ENCODE measurements at regions not wholly inside any gene's neighbourhood (a gene's known extent, or its start where the extent isn't known, plus 50 kb on each side); places are given as distances from the start of the nearest gene placed in this dataset.

DNA sequence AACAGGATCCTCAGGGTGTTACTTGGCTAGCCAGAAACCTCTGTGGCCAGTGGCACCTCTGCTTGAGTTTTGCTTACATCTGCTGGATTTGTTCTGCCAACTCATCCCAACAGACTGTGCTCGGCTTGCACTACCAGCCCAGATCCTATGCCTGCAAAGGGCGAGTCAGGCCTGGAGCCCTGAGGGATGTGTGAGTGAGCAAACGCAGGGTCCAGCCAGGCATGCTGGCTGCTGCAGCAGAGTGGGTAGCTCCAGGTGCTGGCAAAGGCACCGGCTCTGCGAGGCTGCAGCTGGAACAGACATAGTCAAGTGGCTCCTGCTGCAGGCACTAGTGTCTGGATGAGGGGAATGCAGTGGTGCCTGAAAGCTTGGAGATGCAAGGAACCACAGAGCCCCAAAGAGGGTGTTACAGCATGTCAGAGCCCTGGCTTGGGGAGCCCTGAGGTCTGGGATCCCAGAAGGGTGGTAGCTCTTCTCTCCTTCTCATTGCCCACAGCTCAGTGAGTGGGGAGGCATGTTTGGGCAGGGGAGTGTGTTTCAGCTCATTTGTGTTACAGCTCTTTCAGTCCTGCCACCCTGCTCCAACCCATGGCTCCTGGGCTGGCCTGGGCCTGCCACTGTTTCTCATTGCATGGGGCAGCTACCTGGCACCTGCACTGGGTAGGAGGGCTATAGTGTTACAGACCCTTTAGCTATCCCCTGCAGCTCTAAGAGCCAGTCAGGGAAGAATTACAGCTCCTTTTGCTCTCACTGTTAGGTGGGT lies 332.6 kb downstream of the TAF11L14 start:
- Histone ChIP-seq H3K27ac (ENCODE audit: extremely low read length, insufficient read depth, low read length) (no peak overlapping the region), H3K4me1 (ENCODE audit: insufficient read depth, low read length) (no peaks in the 10 kb centered on the region), H3K4me2 (ENCODE audit: low read depth, low read length) (no peak overlapping the region), H3K27me3 (ENCODE audit: control insufficient read depth in 1 of 2, insufficient read depth in 2 of 2, low read length in 2 of 2) (no peaks in the 10 kb centered on the region), H3K36me3 (replicated peaks in 1 of 2; ENCODE audit: control insufficient read depth in 1 of 2, insufficient read depth in 2 of 2, low read length in 2 of 2) (no peaks in the 10 kb centered on the region), H3K9ac (ENCODE audit: insufficient read depth, low read depth, low read length) (no peak overlapping the region), H3K4me3 (replicated peaks in 1 of 3; ENCODE audit: insufficient read depth in 1 of 3, low read depth in 2 of 3, low read length in 3 of 3) (no peak overlapping the region), H4K20me1 (ENCODE audit: insufficient read depth, low read length) (no peaks in the 10 kb centered on the region), H2AFZ (ENCODE audit: low read length) (no peak overlapping the region), H3K79me2 (ENCODE audit: insufficient read depth, low read length) (no peaks in the 10 kb centered on the region), H3K9me3 (ENCODE audit: low read length) (peaks cover 88% of the 10 kb centered on the region)
- CTCF ChIA-PET (ENCODE audit: low intra/inter-chr PET ratio, low total read pairs): no interaction called here
- intact Hi-C loops (cut with micrococcal nuclease; ENCODE audit: unreplicated experiment) (no loop called here), in situ Hi-C loops (cut with HindIII; ENCODE audit: extremely low pct_ligation_motif_present, low pct_unique_long_range_greater_than_20kb) (no loop called here)
- no peak for FAIRE-seq
- ATAC-seq: no peak
- no TSS peak for BruUV-seq (replicated peaks)
- TF ChIP-seq ZKSCAN8 (CRISPR knock-in tag; IDR thresholded peaks at IDR 0.05; ENCODE audit: borderline replicate concordance): no peak
- TF ChIP-seq ZNF782 (CRISPR knock-in tag; IDR thresholded peaks at IDR 0.05; ENCODE audit: borderline replicate concordance): no peak
- TF ChIP-seq ATAD3A (CRISPR knock-in tag; IDR thresholded peaks at IDR 0.05): no peak
- TF ChIP-seq ZNF674 (CRISPR knock-in tag; IDR thresholded peaks at IDR 0.05; ENCODE audit: low read depth): no peak
- no peak for TF ChIP-seq ZNF775 (CRISPR knock-in tag; IDR thresholded peaks at IDR 0.05; ENCODE audit: borderline replicate concordance)
- no peak for TF ChIP-seq POLR2AphosphoS2 (IDR thresholded peaks at IDR 0.05; ENCODE audit: low read depth, low read length)
- TF ChIP-seq ZNF614 (CRISPR knock-in tag; IDR thresholded peaks at IDR 0.05; ENCODE audit: borderline replicate concordance): no peak
- no peak for TF ChIP-seq ZFP1 (CRISPR knock-in tag; IDR thresholded peaks at IDR 0.05)
- TF ChIP-seq ZNF354B (CRISPR knock-in tag; IDR thresholded peaks at IDR 0.05): no peak
- TF ChIP-seq ZBTB1 (CRISPR knock-in tag; IDR thresholded peaks at IDR 0.05; ENCODE audit: borderline replicate concordance): no peak
- no peak for TF ChIP-seq HOXA3 (CRISPR knock-in tag; IDR thresholded peaks at IDR 0.05)
- no peak for TF ChIP-seq TP53 (CRISPR knock-in tag; conservative IDR thresholded peaks at IDR 0.05)
- no peak for TF ChIP-seq PHF8 (CRISPR knock-in tag; IDR thresholded peaks at IDR 0.05)
- TF ChIP-seq RORA (CRISPR knock-in tag; IDR thresholded peaks at IDR 0.05): no peak
- TF ChIP-seq CTCF (CRISPR knock-in tag; IDR thresholded peaks at IDR 0.05): no peak
- TF ChIP-seq DDIT3 (CRISPR knock-in tag; IDR thresholded peaks at IDR 0.05): no peak
- no peak for TF ChIP-seq ZNF33B (CRISPR knock-in tag; IDR thresholded peaks at IDR 0.05)
- TF ChIP-seq ADNP (CRISPR knock-in tag; IDR thresholded peaks at IDR 0.05): no peak
- 0% methylated on average over 1 of the region's 5 CpGs for WGBS (ENCODE audit: low lambda C conversion rate)
- POLR2A ChIA-PET: no interaction called here
- DNase-seq (ENCODE audit: low spot score): no peak

Measured in HepG2 (cell line).